ENCODE measurements at regions not wholly inside any gene's neighbourhood (a gene's known extent, or its start where the extent isn't known, plus 50 kb on each side); places are given as distances from the start of the nearest gene placed in this dataset.
A peak's percentile ranks its signal among the peaks of the same experiment; 100 is the strongest.

DNA sequence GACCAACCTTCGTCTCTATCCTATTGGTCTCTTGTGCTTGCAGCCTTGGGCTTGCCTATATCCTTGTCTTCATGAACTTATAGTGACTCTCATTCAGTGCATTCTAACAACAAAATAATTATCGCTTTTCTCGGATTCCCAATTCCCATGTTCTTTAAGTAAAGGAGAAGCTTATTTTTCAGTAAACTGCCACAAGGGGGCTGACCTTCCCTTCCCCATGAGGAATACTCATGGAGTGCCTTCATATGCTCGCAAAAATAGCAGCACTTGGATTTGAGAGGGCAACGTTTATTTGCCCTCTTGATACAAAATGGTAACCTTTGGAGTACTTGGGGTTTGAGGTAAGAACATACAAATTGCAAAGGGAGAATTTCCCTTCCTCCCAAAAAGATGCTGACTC lies 183.2 kb upstream of the TENT5D start:
- H3K36me3 ChIP-seq (ENCODE audit: control insufficient read depth in 2 of 4, insufficient read depth in 4 of 4, low read length in 3 of 4): no peaks in the 10 kb centered on the region
- no peak overlapping the region for H3K4me3 ChIP-seq (ENCODE audit: extremely low read depth in 1 of 4, insufficient read depth in 2 of 4, low read depth in 3 of 4, low read length in 4 of 4)
- no peaks in the 10 kb centered on the region for H3K23me2 ChIP-seq (ENCODE audit: low read depth, low read length)
- H2BK120ac ChIP-seq (replicated peaks; ENCODE audit: low read depth, low read length): no peak overlapping the region
- H3K18ac ChIP-seq (ENCODE audit: extremely low read depth, low read length): no peak overlapping the region
- H2BK5ac ChIP-seq (ENCODE audit: low read depth, low read length): no peak overlapping the region
- H2AFZ ChIP-seq (ENCODE audit: low read length): no peak overlapping the region
- H3K27ac ChIP-seq (ENCODE audit: low read depth, low read length): no peak overlapping the region
- CTCF ChIA-PET (ENCODE audit: partially characterized antibody): interaction anchor here (0.9 to 1.6 kb wide), 4 partner anchors 8 to 52 kb away, joined by 4 to 5 read pairs (median 4); no protein-coding TSS in a partner anchor
- no peaks in the 10 kb centered on the region for H3K9me3 ChIP-seq (ENCODE audit: insufficient read depth in 2 of 2, low read depth in 1 of 2, low read length in 1 of 2)
- H3K23ac ChIP-seq (ENCODE audit: insufficient read length): no peak overlapping the region
- H4K20me1 ChIP-seq (replicated peaks in 1 of 2; ENCODE audit: control insufficient read depth in 1 of 2, insufficient read depth in 2 of 2, low read length in 2 of 2): no peaks in the 10 kb centered on the region
- no peak overlapping the region for H2BK20ac ChIP-seq (ENCODE audit: low read length)
- H3K4ac ChIP-seq (replicated peaks; ENCODE audit: insufficient read length, low read depth, low read length): no peak overlapping the region
- no peaks in the 10 kb centered on the region for H3K4me1 ChIP-seq (replicated peaks in 1 of 4; ENCODE audit: control insufficient read depth in 3 of 4, insufficient read depth in 4 of 4, low read length in 3 of 4)
- no peak overlapping the region for H4K5ac ChIP-seq (ENCODE audit: insufficient read length, low read depth, low read length)
- H4K91ac ChIP-seq (replicated peaks; ENCODE audit: insufficient read length, low read length): no peak overlapping the region
- H3K9ac ChIP-seq (replicated peaks in 1 of 4; ENCODE audit: extremely low read depth in 1 of 4, low read depth in 3 of 4, low read length in 3 of 4): no peak overlapping the region
- H3K4me2 ChIP-seq (ENCODE audit: insufficient read depth in 1 of 2, low read depth in 2 of 2, low read length in 2 of 2): no peak overlapping the region
- no peak overlapping the region for H2BK15ac ChIP-seq (ENCODE audit: low read length)
- no peak overlapping the region for H2BK12ac ChIP-seq (ENCODE audit: low read depth, low read length)
- peak; percentile 32 for FAIRE-seq
- POLR2A ChIA-PET (ENCODE audit: partially characterized antibody): interaction anchor here (0.8 kb wide), 1 partner anchor 17 kb away, joined by 3 read pairs; no protein-coding TSS in a partner anchor
- 79% methylated on average over 5 of the region's 5 CpGs; no CpG with 5 or more reads in 1 of the 2 experiments for WGBS, 2 experiments (ENCODE audit: extremely low coverage in 1 of 2, insufficient coverage in 1 of 2, insufficient read length in 1 of 2, insufficient replicate concordance in 2 of 2, low coverage in 1 of 2, low lambda C conversion rate in 2 of 2, missing lambda C conversion rate in 1 of 2)
- H2AK5ac ChIP-seq (ENCODE audit: low read depth, low read length): no peak overlapping the region
- H3K56ac ChIP-seq (replicated peaks; ENCODE audit: insufficient read length, low read depth, low read length): no peak overlapping the region
- TF ChIP-seq HDAC2 (IDR thresholded peaks at IDR 0.05; ENCODE audit: borderline replicate concordance in 1 of 2, low read depth in 2 of 2, low read length in 2 of 2): no peak
- TF ChIP-seq RAD21 (IDR thresholded peaks at IDR 0.05 in 1 of 2, conservative IDR thresholded peaks at IDR 0.05 in 1 of 2; ENCODE audit: low read depth in 2 of 2, low read length in 2 of 2): peak; percentile 35 to 45; a peak in 3 of 4 replicates
- TF ChIP-seq, protein P1, sequence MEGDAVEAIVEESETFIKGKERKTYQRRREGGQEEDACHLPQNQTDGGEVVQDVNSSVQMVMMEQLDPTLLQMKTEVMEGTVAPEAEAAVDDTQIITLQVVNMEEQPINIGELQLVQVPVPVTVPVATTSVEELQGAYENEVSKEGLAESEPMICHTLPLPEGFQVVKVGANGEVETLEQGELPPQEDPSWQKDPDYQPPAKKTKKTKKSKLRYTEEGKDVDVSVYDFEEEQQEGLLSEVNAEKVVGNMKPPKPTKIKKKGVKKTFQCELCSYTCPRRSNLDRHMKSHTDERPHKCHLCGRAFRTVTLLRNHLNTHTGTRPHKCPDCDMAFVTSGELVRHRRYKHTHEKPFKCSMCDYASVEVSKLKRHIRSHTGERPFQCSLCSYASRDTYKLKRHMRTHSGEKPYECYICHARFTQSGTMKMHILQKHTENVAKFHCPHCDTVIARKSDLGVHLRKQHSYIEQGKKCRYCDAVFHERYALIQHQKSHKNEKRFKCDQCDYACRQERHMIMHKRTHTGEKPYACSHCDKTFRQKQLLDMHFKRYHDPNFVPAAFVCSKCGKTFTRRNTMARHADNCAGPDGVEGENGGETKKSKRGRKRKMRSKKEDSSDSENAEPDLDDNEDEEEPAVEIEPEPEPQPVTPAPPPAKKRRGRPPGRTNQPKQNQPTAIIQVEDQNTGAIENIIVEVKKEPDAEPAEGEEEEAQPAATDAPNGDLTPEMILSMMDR (IDR thresholded peaks at IDR 0.05; ENCODE audit: control extremely low read depth in 1 of 3, insufficient read depth in 1 of 3, low read depth in 1 of 3, low read length in 3 of 3): peak in 2 of 3 experiments; percentile 12 to 30; a peak in 2 of 4 replicates
- no peaks in the 10 kb centered on the region for H3K27me3 ChIP-seq (replicated peaks in 1 of 4; ENCODE audit: control insufficient read depth in 3 of 4, extremely low read depth in 1 of 4, insufficient read depth in 3 of 4, low read length in 3 of 4)
- no peaks in the 10 kb centered on the region for H3K79me1 ChIP-seq (ENCODE audit: low read depth, low read length)
- no peak overlapping the region for H4K8ac ChIP-seq (ENCODE audit: extremely low read depth, insufficient read depth, low read length)
- no peak overlapping the region for H3K14ac ChIP-seq (ENCODE audit: insufficient read length)
- DNase-seq (ENCODE audit: low read depth in 1 of 2, low spot score in 2 of 2): no peak
- H3K79me2 ChIP-seq (ENCODE audit: control insufficient read depth in 1 of 2, insufficient read depth in 2 of 2, low read length in 2 of 2): no peaks in the 10 kb centered on the region
